Erythroblast (primary cell): ENCODE measurements at regions not wholly inside any gene's neighbourhood (a gene's known extent, or its start where the extent isn't known, plus 50 kb on each side); places are given as distances from the start of the nearest gene placed in this dataset.

Source experiments
- GATA1 ChIP-seq: IDR thresholded peaks from 2 replicates; pipeline ENCODE4 v1.6.1; 2011; ENCODE audit warnings: low read depth, mild to moderate bottlenecking, control low read depth, low read length, moderate library complexity
- POLR2A ChIP-seq: IDR thresholded peaks from 2 replicates; pipeline ENCODE4 v1.6.1; 2011; ENCODE audit warnings: mild to moderate bottlenecking, low read length

GRCh38 chr15:96418146-96418545, 87.6 kb downstream of the NR2F2 start:
- no peak for TF ChIP-seq POLR2A
- no peak for TF ChIP-seq GATA1
